IMR-90 (cell line): ENCODE measurements at regions not wholly inside any gene's neighbourhood (a gene's known extent, or its start where the extent isn't known, plus 50 kb on each side); places are given as distances from the start of the nearest gene placed in this dataset.

ENCODE experiments used
- ATAC-seq: fragments of 200-7000 bp; cut with Tn5 transposase; 2 replicates; pipeline ENCODE4 v1.9.1; 2020; ENCODE audit warnings: low read depth, mild to moderate bottlenecking, moderate library complexity
- BruUV-seq: library from RNA; stranded (reverse); fragments of 400-500 nt; replicated peaks from 2 replicates; lab custom pipeline; 2021; lab: Mats Ljungman, UMichigan
- CTCF ChIA-PET: fragments of 300-600 bp; formaldehyde crosslinking; extraction: SDS; loops from one replicate; lab custom pipeline; 2021; ENCODE audit warnings: antibody characterized with exemption; lab: Yijun Ruan, JAX
- POLR2A ChIA-PET: fragments of 300-600 bp; sonication (Branson Sonifier 250); formaldehyde crosslinking; loops from one replicate; lab custom pipeline; 2022; ENCODE audit warnings: antibody characterized with exemption; ENCODE audit not compliant: unreplicated experiment; lab: Charles Lee
- DNase-seq: peaks from one replicate; pipeline ENCODE4 v3.0.0; 2013
- H2AFZ ChIP-seq: replicated peaks from 2 replicates; pipeline ENCODE3; 2013; ENCODE audit warnings: low read length, mild to moderate bottlenecking; ENCODE audit not compliant: poor library complexity
- H2AK5ac ChIP-seq: 2 replicates; pipeline ENCODE4 v1.6.1; 2013; ENCODE audit warnings: low read depth, low read length, inconsistent platforms
- H2AK9ac ChIP-seq: replicated peaks from 2 replicates; pipeline ENCODE3; 2013; ENCODE audit warnings: mild to moderate bottlenecking, low read depth, low read length, moderate library complexity; ENCODE audit not compliant: poor library complexity
- H2BK120ac ChIP-seq: 2 replicates; pipeline ENCODE4 v1.6.1; 2013; ENCODE audit warnings: low read depth, low read length, inconsistent platforms
- H2BK15ac ChIP-seq: 3 replicates; pipeline ENCODE4 v1.6.1; 2013; ENCODE audit warnings: low read depth, low read length, inconsistent platforms
- H2BK20ac ChIP-seq: 2 replicates; pipeline ENCODE4 v1.6.1; 2013; ENCODE audit warnings: low read depth, mild to moderate bottlenecking, inconsistent platforms, low read length, moderate library complexity
- H2BK5ac ChIP-seq: 2 replicates; pipeline ENCODE4 v1.6.1; 2013; ENCODE audit warnings: mild to moderate bottlenecking, low read depth, low read length, inconsistent platforms; ENCODE audit not compliant: poor library complexity, severe bottlenecking
- H3K14ac ChIP-seq: replicated peaks from 2 replicates; pipeline ENCODE4 v1.6.1; 2013; ENCODE audit warnings: low read depth, low read length, inconsistent platforms
- H3K18ac ChIP-seq: 2 replicates; pipeline ENCODE4 v1.6.1; 2013; ENCODE audit warnings: low read depth, low read length, control low read depth
- H3K23ac ChIP-seq: 2 replicates; pipeline ENCODE4 v1.6.1; 2013; ENCODE audit warnings: low read depth, low read length, inconsistent platforms
- H3K27ac ChIP-seq: 2 replicates; pipeline ENCODE4 v1.5.1; 2013; ENCODE audit warnings: mild to moderate bottlenecking, control low read depth, low read length; ENCODE audit not compliant: insufficient read depth
- H3K27me3 ChIP-seq: 2 replicates; pipeline ENCODE4 v1.6.1; 2013; ENCODE audit warnings: low read length; ENCODE audit not compliant: control insufficient read depth, insufficient read depth
- H3K36me3 ChIP-seq: 2 replicates; pipeline ENCODE4 v1.6.1; 2013; ENCODE audit warnings: low read length, mixed read lengths; ENCODE audit not compliant: control insufficient read depth, insufficient read depth
- H3K4ac ChIP-seq: 2 replicates; pipeline ENCODE4 v1.6.1; 2013; ENCODE audit warnings: low read depth, low read length, inconsistent platforms
- H3K4me1 ChIP-seq: 2 replicates; pipeline ENCODE4 v1.6.1; 2013; ENCODE audit warnings: low read length, mixed read lengths; ENCODE audit not compliant: control insufficient read depth, insufficient read depth
- H3K4me2 ChIP-seq: 2 replicates; pipeline ENCODE4 v1.6.1; 2013; ENCODE audit warnings: low read depth, mild to moderate bottlenecking, control low read depth, low read length, moderate library complexity
- H3K4me3 ChIP-seq: 2 replicates; pipeline ENCODE4 v1.5.1; 2013; ENCODE audit warnings: low read depth, mild to moderate bottlenecking, control low read depth, low read length, moderate library complexity; ENCODE audit not compliant: insufficient read depth
- H3K56ac ChIP-seq: 2 replicates; pipeline ENCODE4 v1.6.1; 2013; ENCODE audit warnings: low read length, inconsistent platforms; ENCODE audit not compliant: insufficient read depth; ENCODE audit errors: extremely low read depth
- H3K79me1 ChIP-seq, 2 experiments: 2 replicates each; pipeline ENCODE4 v1.6.1; 2013; ENCODE audit warnings: low read length in 2 of 2, inconsistent platforms in 1 of 2, low read depth in 1 of 2
- H3K9ac ChIP-seq: 2 replicates; pipeline ENCODE4 v1.6.1; 2013; ENCODE audit warnings: low read depth, low read length, control low read depth
- H3K9me1 ChIP-seq: 2 replicates; pipeline ENCODE4 v1.6.1; 2013; ENCODE audit warnings: low read length, inconsistent platforms; ENCODE audit not compliant: insufficient read depth
- H3K9me3 ChIP-seq: 2 replicates; pipeline ENCODE4 v1.6.1; 2013; ENCODE audit warnings: low read length; ENCODE audit not compliant: control insufficient read depth, insufficient read depth
- H4K20me1 ChIP-seq: 2 replicates; pipeline ENCODE4 v1.6.1; 2013; ENCODE audit warnings: low read length, inconsistent platforms; ENCODE audit not compliant: insufficient read depth
- H4K5ac ChIP-seq: 2 replicates; pipeline ENCODE4 v1.6.1; 2013; ENCODE audit warnings: mild to moderate bottlenecking, low read depth, low read length, control low read depth
- H4K8ac ChIP-seq, 2 experiments: 2 replicates each; pipeline ENCODE4 v1.6.1; 2013; ENCODE audit warnings: low read depth in 2 of 2, low read length in 2 of 2, control low read depth in 1 of 2, inconsistent platforms in 1 of 2
- H4K91ac ChIP-seq: 2 replicates; pipeline ENCODE4 v1.6.1; 2013; ENCODE audit warnings: low read depth, low read length, inconsistent platforms; ENCODE audit not compliant: insufficient read depth
- USF2 ChIP-seq: fragments of 150-350 bp; IDR thresholded peaks from 2 replicates; pipeline ENCODE4 v1.6.1; 2017; ENCODE audit warnings: mild to moderate bottlenecking, antibody characterized with exemption, low read length, low read depth
- WGBS, 2 experiments: methylation state at CpG; one replicate each; pipeline versions ENCODE4 v1.1.5 to v1.1.7; 2013; ENCODE audit warnings: missing lambda C conversion rate in 2 of 2; ENCODE audit not compliant: insufficient read length in 1 of 2; ENCODE audit errors: extremely low coverage in 2 of 2; 5-methylcytosine and 5-hydroxymethylcytosine counted together
- dilution Hi-C: fragments of 300-500 bp; cut with HindIII; formaldehyde crosslinking; loops from one replicate; pipeline ENCODE4 v1.14.3; 2018; ENCODE audit warnings: low sequenced_read_pairs; ENCODE audit not compliant: unreplicated experiment
- in situ Hi-C: fragments of 300-500 bp; cut with MboI; formaldehyde crosslinking; loops from 3 replicates; pipeline ENCODE4 v1.14.3; 2019; ENCODE audit warnings: low sequenced_read_pairs, inconsistent platforms, mixed read lengths
- intact Hi-C: fragments of 100-400 bp; cut with micrococcal nuclease; formaldehyde crosslinking; loops from 2 replicates; pipeline ENCODE4 v1.10.0; 2022

DNA sequence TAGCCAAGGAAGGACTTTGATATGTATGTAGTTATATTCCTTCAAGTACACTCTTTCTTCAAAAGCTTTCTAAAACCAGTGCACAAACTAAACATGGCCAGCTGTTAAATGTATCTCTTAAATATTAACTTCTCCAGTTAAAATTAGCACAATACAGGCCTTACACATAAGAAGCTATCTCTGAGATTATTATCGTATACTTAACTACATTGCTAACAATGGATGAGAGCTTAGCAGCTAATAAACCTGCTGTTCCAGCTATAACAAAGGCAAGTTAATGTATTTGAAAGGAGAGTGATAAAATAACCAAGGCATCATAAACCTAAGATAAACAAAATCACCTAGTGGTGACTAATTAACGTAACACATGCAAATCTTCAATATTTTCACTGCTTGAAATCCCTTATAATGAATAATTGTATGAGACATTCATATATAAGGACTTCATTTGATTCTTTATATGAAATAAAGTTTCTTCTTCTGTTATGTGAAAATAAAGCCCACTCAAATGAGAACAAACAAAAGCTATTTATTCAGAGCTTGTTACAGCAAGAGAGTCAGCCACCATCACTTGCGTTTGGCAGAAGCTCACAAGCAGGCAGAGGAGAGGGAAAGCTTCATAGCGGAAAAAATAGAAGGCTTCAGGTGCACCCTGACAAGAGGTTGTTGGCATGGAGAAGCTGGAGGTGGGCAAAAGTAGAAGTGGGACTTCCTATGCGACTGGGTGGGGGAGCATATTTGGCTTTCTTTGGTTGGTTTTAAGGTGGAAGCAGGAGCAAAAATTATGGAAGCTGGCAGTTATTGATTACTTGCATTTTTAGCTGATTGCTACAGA is 274.1 kb upstream of the CHRM3 start:
- no peak overlapping the region for H3K4me3 ChIP-seq
- H3K36me3 ChIP-seq: no peaks in the 10 kb centered on the region
- H2AK5ac ChIP-seq: no peak overlapping the region
- H2BK5ac ChIP-seq: no peak overlapping the region
- no peaks in the 10 kb centered on the region for H4K20me1 ChIP-seq
- no peak overlapping the region for H2BK120ac ChIP-seq
- H4K5ac ChIP-seq: no peak overlapping the region
- no peak overlapping the region for H3K56ac ChIP-seq
- H3K18ac ChIP-seq: no peak overlapping the region
- H3K4me1 ChIP-seq: no peaks in the 10 kb centered on the region
- in situ Hi-C loops (no loop called here), dilution Hi-C loops (no loop called here), intact Hi-C loops (no loop called here)
- H2BK20ac ChIP-seq: no peak overlapping the region
- no peaks in the 10 kb centered on the region for H3K9me1 ChIP-seq
- no peak overlapping the region for H3K4ac ChIP-seq
- TF ChIP-seq USF2: no peak
- no peak for DNase-seq
- no peak overlapping the region for H2AK9ac ChIP-seq
- ChIA-PET POLR2A (no interaction called here), CTCF (no interaction called here)
- no peak overlapping the region for H3K9ac ChIP-seq
- H3K9me3 ChIP-seq: peaks cover 8% of the 10 kb centered on the region
- ATAC-seq: no peak
- no peaks in the 10 kb centered on the region for H3K27me3 ChIP-seq
- H4K91ac ChIP-seq: no peak overlapping the region
- H2AFZ ChIP-seq: no peak overlapping the region
- no peak overlapping the region for H2BK15ac ChIP-seq
- no peaks in the 10 kb centered on the region for H3K79me1 ChIP-seq
- H3K23ac ChIP-seq: no peak overlapping the region
- no peak overlapping the region for H3K4me2 ChIP-seq
- 20% methylated on average over 1 of the region's 5 CpGs; no CpG with 5 or more reads in 1 of the 2 experiments for WGBS, 2 experiments
- H4K8ac ChIP-seq: no peak overlapping the region
- no TSS peak for BruUV-seq
- no peak overlapping the region for H3K27ac ChIP-seq
- no peak overlapping the region for H3K14ac ChIP-seq
